ENCODE measurements at regions not wholly inside any gene's neighbourhood (a gene's known extent, or its start where the extent isn't known, plus 50 kb on each side); places are given as distances from the start of the nearest gene placed in this dataset.

DNA sequence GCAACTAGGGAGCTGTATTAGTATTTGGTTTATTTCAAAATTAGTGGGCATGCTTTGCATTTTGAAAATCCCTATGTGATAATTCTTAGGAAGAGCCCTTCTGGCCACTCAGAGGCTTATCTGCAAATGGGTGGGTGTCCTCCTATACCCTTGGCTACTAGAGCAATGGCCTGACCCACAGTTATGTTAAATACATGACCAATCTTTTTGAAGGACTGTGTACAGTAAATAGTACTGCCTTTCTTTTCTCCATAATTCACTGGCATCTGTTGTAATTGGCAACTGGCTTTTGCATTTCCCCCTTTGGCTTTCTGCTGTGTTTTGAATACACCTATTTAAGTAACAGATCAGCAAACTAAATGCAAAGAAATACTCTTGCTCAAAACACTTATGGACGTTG is 175.4 kb downstream of the ANXA2 start:
- TF ChIP-seq CEBPB (IDR thresholded peaks at IDR 0.05; ENCODE audit: borderline replicate concordance in 1 of 2, low read depth in 2 of 2, low read length in 2 of 2) (no peak), KAT2A (conservative IDR thresholded peaks at IDR 0.05; ENCODE audit: control insufficient read depth, low read depth, low read length) (no peak), NRF1 (conservative IDR thresholded peaks at IDR 0.05; ENCODE audit: low read depth, low read length) (no peak), TBL1XR1 (IDR thresholded peaks at IDR 0.05; ENCODE audit: low read depth, low read length) (no peak), TARDBP (IDR thresholded peaks at IDR 0.05; ENCODE audit: borderline replicate concordance) (no peak), MXI1 (IDR thresholded peaks at IDR 0.05; ENCODE audit: low read depth, low read length) (no peak), DPF2 (IDR thresholded peaks at IDR 0.05) (no peak), TCF7 (IDR thresholded peaks at IDR 0.05; ENCODE audit: borderline replicate concordance) (no peak)
- TF ChIP-seq, protein P1, sequence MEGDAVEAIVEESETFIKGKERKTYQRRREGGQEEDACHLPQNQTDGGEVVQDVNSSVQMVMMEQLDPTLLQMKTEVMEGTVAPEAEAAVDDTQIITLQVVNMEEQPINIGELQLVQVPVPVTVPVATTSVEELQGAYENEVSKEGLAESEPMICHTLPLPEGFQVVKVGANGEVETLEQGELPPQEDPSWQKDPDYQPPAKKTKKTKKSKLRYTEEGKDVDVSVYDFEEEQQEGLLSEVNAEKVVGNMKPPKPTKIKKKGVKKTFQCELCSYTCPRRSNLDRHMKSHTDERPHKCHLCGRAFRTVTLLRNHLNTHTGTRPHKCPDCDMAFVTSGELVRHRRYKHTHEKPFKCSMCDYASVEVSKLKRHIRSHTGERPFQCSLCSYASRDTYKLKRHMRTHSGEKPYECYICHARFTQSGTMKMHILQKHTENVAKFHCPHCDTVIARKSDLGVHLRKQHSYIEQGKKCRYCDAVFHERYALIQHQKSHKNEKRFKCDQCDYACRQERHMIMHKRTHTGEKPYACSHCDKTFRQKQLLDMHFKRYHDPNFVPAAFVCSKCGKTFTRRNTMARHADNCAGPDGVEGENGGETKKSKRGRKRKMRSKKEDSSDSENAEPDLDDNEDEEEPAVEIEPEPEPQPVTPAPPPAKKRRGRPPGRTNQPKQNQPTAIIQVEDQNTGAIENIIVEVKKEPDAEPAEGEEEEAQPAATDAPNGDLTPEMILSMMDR (IDR thresholded peaks at IDR 0.05 in 2 of 3, conservative IDR thresholded peaks at IDR 0.05 in 1 of 3; ENCODE audit: control insufficient read depth in 2 of 3, extremely low read depth in 1 of 3, insufficient read depth in 1 of 3, low read depth in 3 of 3, low read length in 3 of 3) = no peak
- TF ChIP-seq, protein P2, sequence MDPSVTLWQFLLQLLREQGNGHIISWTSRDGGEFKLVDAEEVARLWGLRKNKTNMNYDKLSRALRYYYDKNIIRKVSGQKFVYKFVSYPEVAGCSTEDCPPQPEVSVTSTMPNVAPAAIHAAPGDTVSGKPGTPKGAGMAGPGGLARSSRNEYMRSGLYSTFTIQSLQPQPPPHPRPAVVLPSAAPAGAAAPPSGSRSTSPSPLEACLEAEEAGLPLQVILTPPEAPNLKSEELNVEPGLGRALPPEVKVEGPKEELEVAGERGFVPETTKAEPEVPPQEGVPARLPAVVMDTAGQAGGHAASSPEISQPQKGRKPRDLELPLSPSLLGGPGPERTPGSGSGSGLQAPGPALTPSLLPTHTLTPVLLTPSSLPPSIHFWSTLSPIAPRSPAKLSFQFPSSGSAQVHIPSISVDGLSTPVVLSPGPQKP (IDR thresholded peaks at IDR 0.05; ENCODE audit: low read depth, low read length) = no peak
- TF ChIP-seq, protein P3, sequence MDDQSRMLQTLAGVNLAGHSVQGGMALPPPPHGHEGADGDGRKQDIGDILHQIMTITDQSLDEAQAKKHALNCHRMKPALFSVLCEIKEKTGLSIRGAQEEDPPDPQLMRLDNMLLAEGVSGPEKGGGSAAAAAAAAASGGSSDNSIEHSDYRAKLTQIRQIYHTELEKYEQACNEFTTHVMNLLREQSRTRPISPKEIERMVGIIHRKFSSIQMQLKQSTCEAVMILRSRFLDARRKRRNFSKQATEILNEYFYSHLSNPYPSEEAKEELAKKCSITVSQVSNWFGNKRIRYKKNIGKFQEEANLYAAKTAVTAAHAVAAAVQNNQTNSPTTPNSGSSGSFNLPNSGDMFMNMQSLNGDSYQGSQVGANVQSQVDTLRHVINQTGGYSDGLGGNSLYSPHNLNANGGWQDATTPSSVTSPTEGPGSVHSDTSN (IDR thresholded peaks at IDR 0.05; ENCODE audit: insufficient replicate concordance, low read depth, low read length) = no peak

Measured in GM12878 (cell line).